CD4-positive, alpha-beta T cell (primary cell): ENCODE measurements at regions not wholly inside any gene's neighbourhood (a gene's known extent, or its start where the extent isn't known, plus 50 kb on each side); places are given as distances from the start of the nearest gene placed in this dataset.

Source experiments
- ATAC-seq: fragments of 200-7000 bp; cut with Tn5 transposase; one replicate; pipeline ENCODE4 v1.10.0; 2022; ENCODE audit warnings: mild to moderate bottlenecking; ENCODE audit not compliant: poor library complexity
- CTCF ChIA-PET: fragments of 350-600 bp; sonication (Branson Sonifier 250); formaldehyde crosslinking; loops from one replicate; lab custom pipeline; 2021; ENCODE audit warnings: antibody characterized with exemption, inconsistent platforms; lab: Charles Lee
- POLR2A ChIA-PET: fragments of 350-600 bp; sonication (Branson Sonifier 250); formaldehyde crosslinking; loops from one replicate; lab custom pipeline; 2021; ENCODE audit warnings: antibody characterized with exemption, inconsistent platforms; lab: Charles Lee
- DNase-seq, 14 experiments: peaks; one replicate each; pipeline ENCODE4 v3.0.0-alpha.2; 2013 to 2020; ENCODE audit warnings: mixed read lengths in 2 of 14
- H3K27ac ChIP-seq, 2 donors: one replicate each; pipeline versions ENCODE4 v1.5.1 to v1.7.0; 2013; ENCODE audit warnings: low read length in 2 of 2, low read depth in 1 of 2, mild to moderate bottlenecking in 1 of 2
- H3K27me3 ChIP-seq, 2 experiments: 1 replicate in 1 of 2; 2 replicates in 1 of 2; pipeline versions ENCODE4 v1.6.1 to v1.7.0; 2013; ENCODE audit warnings: low read length in 2 of 2, control low read depth in 1 of 2, mild to moderate bottlenecking in 1 of 2, moderate library complexity in 1 of 2; ENCODE audit not compliant: insufficient read depth in 2 of 2, control insufficient read depth in 1 of 2
- H3K36me3 ChIP-seq: one replicate; pipeline ENCODE4 v1.6.1; 2013; ENCODE audit warnings: low read length, control low read depth; ENCODE audit not compliant: insufficient read depth
- H3K4me1 ChIP-seq: one replicate; pipeline ENCODE4 v1.6.1; 2013; ENCODE audit warnings: low read length, control low read depth; ENCODE audit not compliant: insufficient read depth
- H3K4me3 ChIP-seq: one replicate; pipeline ENCODE4 v1.5.1; 2013; ENCODE audit warnings: mild to moderate bottlenecking, low read length, moderate library complexity
- H3K9me3 ChIP-seq, 2 experiments: 1 replicate in 1 of 2; 2 replicates in 1 of 2; pipeline versions ENCODE4 v1.6.1 to v1.7.0; 2013; ENCODE audit warnings: low read length in 2 of 2, mild to moderate bottlenecking in 2 of 2, control low read depth in 1 of 2, moderate library complexity in 1 of 2; ENCODE audit not compliant: control insufficient read depth in 1 of 2, insufficient read depth in 1 of 2
- H3K27ac Mint-ChIP-seq: one replicate; pipeline ENCODE4 v1.8.0; 2020; ENCODE audit warnings: mixed read lengths
- H3K27me3 Mint-ChIP-seq: one replicate; pipeline ENCODE4 v1.8.0; 2021; ENCODE audit warnings: mixed read lengths
- H3K36me3 Mint-ChIP-seq: one replicate; pipeline ENCODE4 v1.8.0; 2021; ENCODE audit warnings: low read depth, mixed read lengths
- H3K4me1 Mint-ChIP-seq: one replicate; pipeline ENCODE4 v1.8.0; 2021; ENCODE audit warnings: low read depth, mixed read lengths
- H3K4me3 Mint-ChIP-seq: one replicate; pipeline ENCODE4 v1.8.0; 2020; ENCODE audit warnings: mild to moderate bottlenecking, mixed read lengths
- H3K9me3 Mint-ChIP-seq: one replicate; pipeline ENCODE4 v1.8.0; 2020; ENCODE audit warnings: mixed read lengths
- CTCF ChIP-seq: fragments of 200-600 bp; IDR thresholded peaks from one replicate; pipeline ENCODE4 v1.8.0; 2022; ENCODE audit warnings: antibody characterized with exemption, mild to moderate bottlenecking
- intact Hi-C, 2 experiments: fragments of 100-400 bp; cut with DNase I in 1 of 2; cut with micrococcal nuclease in 1 of 2; formaldehyde crosslinking; loops; one replicate each; pipeline versions ENCODE4 v1.15.1 to v1.9.0; 2023 to 2025; cut with DNase I, micrococcal nuclease

GRCh38 chr12:90124289-90124688, 415.7 kb upstream of the ATP2B1 start:
- H3K4me1 Mint-ChIP-seq, result no peaks in the 10 kb centered on the region
- H3K9me3 Mint-ChIP-seq, result peaks cover 11% of the 10 kb centered on the region
- H3K27me3 Mint-ChIP-seq, result no peaks in the 10 kb centered on the region
- Histone ChIP-seq H3K4me1 (no peaks in the 10 kb centered on the region), H3K27me3 (peaks cover 0 to 3% of the 10 kb centered on the region in 2 experiments), H3K4me3 (no peak overlapping the region), H3K36me3 (no peaks in the 10 kb centered on the region), H3K9me3 (peaks cover 9 to 15% of the 10 kb centered on the region in 2 experiments), H3K27ac (no peak overlapping the region)
- intact Hi-C loops, result no loop called here
- CTCF ChIA-PET, result no interaction called here
- DNase-seq, result no peak
- no peak for TF ChIP-seq CTCF
- POLR2A ChIA-PET, result no interaction called here
- H3K4me3 Mint-ChIP-seq, result no peak overlapping the region
- H3K36me3 Mint-ChIP-seq, result peaks cover 5% of the 10 kb centered on the region
- no peak for ATAC-seq
- no peak overlapping the region for H3K27ac Mint-ChIP-seq

- no peak overlapping the region for H3K27ac Mint-ChIP-seq
- H3K36me3 ChIP-seq, result no peaks in the 10 kb centered on the region
- H3K27me3 Mint-ChIP-seq, result no peaks in the 10 kb centered on the region
- intact Hi-C loops, result no loop called here
- H3K9me3 ChIP-seq, result peaks cover 14 to 15% of the 10 kb centered on the region in 2 experiments
- POLR2A ChIA-PET, result no interaction called here
- peaks cover 5% of the 10 kb centered on the region for H3K36me3 Mint-ChIP-seq
- ATAC-seq (no peak), DNase-seq (no peak)
- peaks cover 0 to 3% of the 10 kb centered on the region in 2 experiments for H3K27me3 ChIP-seq
- CTCF ChIA-PET, result no interaction called here
- no peak overlapping the region for H3K4me3 Mint-ChIP-seq
- no peak for TF ChIP-seq CTCF
- H3K27ac ChIP-seq, result no peak overlapping the region
- no peak overlapping the region for H3K4me3 ChIP-seq
- peaks cover 11% of the 10 kb centered on the region for H3K9me3 Mint-ChIP-seq
- H3K4me1 ChIP-seq, result no peaks in the 10 kb centered on the region
- H3K4me1 Mint-ChIP-seq, result no peaks in the 10 kb centered on the region
These were observed 414.0 kb upstream of the ATP2B1 start for GRCh38 chr12:90122681-90123080.

- H3K36me3 ChIP-seq, result no peaks in the 10 kb centered on the region
- intact Hi-C loops, result no loop called here
These were observed 412.0 kb upstream of the ATP2B1 start for GRCh38 chr12:90120627-90121026.

More at GRCh38 chr12:90120627-90121026, 412.0 kb upstream of the ATP2B1 start:
- no peak for TF ChIP-seq CTCF
- Histone ChIP-seq H3K27me3 (peaks cover 0 to 3% of the 10 kb centered on the region in 2 experiments), H3K4me3 (no peak overlapping the region), H3K4me1 (no peaks in the 10 kb centered on the region), H3K9me3 (peaks cover 14 to 15% of the 10 kb centered on the region in 2 experiments), H3K27ac (no peak overlapping the region)
- no peaks in the 10 kb centered on the region for H3K27me3 Mint-ChIP-seq
- no peak for ATAC-seq
- peaks cover 5% of the 10 kb centered on the region for H3K36me3 Mint-ChIP-seq
- no peak overlapping the region for H3K4me3 Mint-ChIP-seq
- H3K27ac Mint-ChIP-seq, result no peak overlapping the region
- no peaks in the 10 kb centered on the region for H3K4me1 Mint-ChIP-seq
- ChIA-PET POLR2A (no interaction called here), CTCF (no interaction called here)
- peaks cover 11% of the 10 kb centered on the region for H3K9me3 Mint-ChIP-seq
- DNase-seq, result no peak
